GM19240 (cell line): ENCODE measurements at regions not wholly inside any gene's neighbourhood (a gene's known extent, or its start where the extent isn't known, plus 50 kb on each side); places are given as distances from the start of the nearest gene placed in this dataset.
"Not testable (repeated sequence)": the region's sequence is repeated elsewhere in the genome, so short reads cannot be mapped to it uniquely, and the experiment has no call there.

Experiments
- DNase-seq: peaks from one replicate; pipeline ENCODE4 v3.0.0; 2011; ENCODE audit warnings: low spot score; ENCODE audit not compliant: insufficient read length

GRCh38 chr2:35957053-35957452, 398.5 kb upstream of the CRIM1 start:
- not testable (repeated sequence) for DNase-seq

GRCh38 chr2:35946478-35946877, 409.1 kb upstream of the CRIM1 start:
- no peak for DNase-seq

GRCh38 chr2:35938838-35939237, 416.7 kb upstream of the CRIM1 start:
- no peak for DNase-seq

GRCh38 chr2:35933031-35933430, 422.5 kb upstream of the CRIM1 start:
- DNase-seq = no peak

- DNase-seq = no peak
These were observed 423.2 kb upstream of the CRIM1 start for GRCh38 chr2:35932276-35932963.

- DNase-seq = no peak
These were observed 424.0 kb upstream of the CRIM1 start for GRCh38 chr2:35931626-35932025.

GRCh38 chr2:35931115-35931514, 424.5 kb upstream of the CRIM1 start:
- DNase-seq = no peak

GRCh38 chr2:35929551-35929950, 426.0 kb upstream of the CRIM1 start:
- no peak for DNase-seq

GRCh38 chr2:35920061-35920460, 435.5 kb upstream of the CRIM1 start:
- DNase-seq = no peak

- DNase-seq = no peak
These were observed 440.3 kb upstream of the CRIM1 start for GRCh38 chr2:35915261-35915660.

- no peak for DNase-seq
These were observed 463.6 kb upstream of the CRIM1 start for GRCh38 chr2:35891936-35892335.

GRCh38 chr2:35891528-35891927, 464.1 kb upstream of the CRIM1 start:
- DNase-seq = no peak

GRCh38 chr2:35887146-35887545, 468.4 kb upstream of the CRIM1 start:
- no peak for DNase-seq

- DNase-seq = no peak
These were observed 481.7 kb upstream of the CRIM1 start for GRCh38 chr2:35873921-35874320.

GRCh38 chr2:35871672-35872071, 483.9 kb upstream of the CRIM1 start:
- DNase-seq = no peak

GRCh38 chr2:35870713-35871112, 484.9 kb upstream of the CRIM1 start:
- no peak for DNase-seq

- no peak for DNase-seq
These were observed 491.4 kb upstream of the CRIM1 start for GRCh38 chr2:35864141-35864540.

- DNase-seq = no peak
These were observed 497.4 kb upstream of the CRIM1 start for GRCh38 chr2:35858216-35858615.

- DNase-seq = no peak
These were observed 498.1 kb upstream of the CRIM1 start for GRCh38 chr2:35857498-35857897.

GRCh38 chr2:35831385-35831784, 524.2 kb upstream of the CRIM1 start:
- DNase-seq = no peak

GRCh38 chr2:35830833-35831232, 524.7 kb upstream of the CRIM1 start:
- DNase-seq = no peak

GRCh38 chr2:35827086-35827485, 528.5 kb upstream of the CRIM1 start:
- no peak for DNase-seq

GRCh38 chr2:35822716-35823115, 532.9 kb upstream of the CRIM1 start:
- no peak for DNase-seq

- no peak for DNase-seq
These were observed 533.9 kb upstream of the CRIM1 start for GRCh38 chr2:35821675-35822074.
